Anterior cingulate cortex (tissue), 58 donors: ENCODE measurements at regions not wholly inside any gene's neighbourhood (a gene's known extent, or its start where the extent isn't known, plus 50 kb on each side); places are given as distances from the start of the nearest gene placed in this dataset.

Source experiments
- DNase-seq, 58 donors: peaks; one replicate each; lab custom pipeline; 2025; lab: John Stamatoyannopoulos, UW

GRCh38 chr10:78374331-78375028, 340.8 kb downstream of the RPS24 start:
- DNase-seq = no peak

- DNase-seq = peak in 41 of 58 donors; percentile 8 to 83 (median 48)
Measured at GRCh38 chr10:78375854-78376785, 342.5 kb downstream of the RPS24 start.

GRCh38 chr10:78377356-78377755, 343.7 kb downstream of the RPS24 start:
- DNase-seq = no peak

GRCh38 chr10:78378192-78378591, 344.5 kb downstream of the RPS24 start:
- no peak for DNase-seq

GRCh38 chr10:78381107-78381506, 347.4 kb downstream of the RPS24 start:
- DNase-seq = no peak

GRCh38 chr10:78382047-78382446, 348.4 kb downstream of the RPS24 start:
- DNase-seq = no peak

- DNase-seq = peak in 34 of 58 donors; percentile 8 to 85 (median 51)
Measured at GRCh38 chr10:78382772-78383171, 349.1 kb downstream of the RPS24 start.

GRCh38 chr10:78383378-78384048, 349.9 kb downstream of the RPS24 start:
- no peak for DNase-seq

- peak in 1 of 58 donors; percentile 19 for DNase-seq
Measured at GRCh38 chr10:78384049-78384431, 350.4 kb downstream of the RPS24 start.

- DNase-seq = no peak
Measured at GRCh38 chr10:78385599-78385998, 351.9 kb downstream of the RPS24 start.

GRCh38 chr10:78386509-78386908, 352.8 kb downstream of the RPS24 start:
- no peak for DNase-seq

- no peak for DNase-seq
Measured at GRCh38 chr10:78388331-78389050, 354.8 kb downstream of the RPS24 start.

GRCh38 chr10:78389419-78389818, 355.8 kb downstream of the RPS24 start:
- DNase-seq = no peak

GRCh38 chr10:78390051-78390450, 356.4 kb downstream of the RPS24 start:
- no peak for DNase-seq

GRCh38 chr10:78390817-78391216, 357.2 kb downstream of the RPS24 start:
- DNase-seq = no peak

GRCh38 chr10:78391585-78391984, 357.9 kb downstream of the RPS24 start:
- no peak for DNase-seq

- no peak for DNase-seq
Measured at GRCh38 chr10:78392197-78392596, 358.5 kb downstream of the RPS24 start.

- DNase-seq = no peak
Measured at GRCh38 chr10:78393094-78393493, 359.4 kb downstream of the RPS24 start.

- DNase-seq = no peak
Measured at GRCh38 chr10:78394047-78394446, 360.4 kb downstream of the RPS24 start.

- DNase-seq = no peak
Measured at GRCh38 chr10:78395162-78395561, 361.5 kb downstream of the RPS24 start.
